Adrenal gland (tissue), 9 donors: ENCODE measurements at regions not wholly inside any gene's neighbourhood (a gene's known extent, or its start where the extent isn't known, plus 50 kb on each side); places are given as distances from the start of the nearest gene placed in this dataset.

Experiments used
- DNase-seq, 7 donors: peaks; one replicate each; pipeline ENCODE4 v3.0.0-alpha.2; 2019 to 2020
- H3K27ac ChIP-seq, 5 donors: fragments of 200-600 bp; sonication (generic) in 4 of 5; 1 replicate in 3 of 5; 2 replicates in 2 of 5; pipeline versions ENCODE4 v1.5.1 to v1.8.0; 2016 to 2020; ENCODE audit warnings: mild to moderate bottlenecking in 1 of 5
- H3K27me3 ChIP-seq: fragments of 200-600 bp; 2 replicates; pipeline ENCODE4 v1.8.0; 2021
- H3K36me3 ChIP-seq, 2 donors: fragments of 200-600 bp; replicated peaks in 1 of 2; 1 replicate in 1 of 2; 2 replicates in 1 of 2; pipeline versions ENCODE4 v1.5.1 to v1.8.0; 2018 to 2022
- H3K4me1 ChIP-seq, 2 donors: fragments of 200-600 bp; replicated peaks in 1 of 2; 1 replicate in 1 of 2; 2 replicates in 1 of 2; pipeline versions ENCODE4 v1.5.1 to v1.8.0; 2018 to 2021
- H3K4me3 ChIP-seq, 4 donors: fragments of 200-600 bp; sonication (generic) in 3 of 4; one replicate each; pipeline ENCODE4 v1.5.1; 2016 to 2018
- H3K9me3 ChIP-seq, 3 donors: fragments of 200-600 bp; sonication (generic) in 1 of 3; replicated peaks in 1 of 3; 1 replicate in 2 of 3; 2 replicates in 1 of 3; pipeline versions ENCODE4 v1.5.1 to v1.8.0; 2016 to 2021
- POLR2A ChIP-seq, 2 donors: fragments of 450-650 bp; IDR thresholded peaks; one replicate each; pipeline ENCODE4 v1.6.1; 2017; ENCODE audit warnings: antibody characterized with exemption in 2 of 2, mild to moderate bottlenecking in 2 of 2, moderate library complexity in 1 of 2
- WGBS, 4 donors: extraction: QIAGEN DNeasy Blood & Tissue Kit in 2 of 4; methylation state at CpG; one replicate each; pipeline versions ENCODE4 v1.1.5 to v1.1.7; 2013 to 2017; 5-methylcytosine and 5-hydroxymethylcytosine counted together
- intact Hi-C, 2 donors: fragments of 100-400 bp; cut with DNase I; formaldehyde crosslinking; loops; one replicate each; pipeline versions ENCODE4 v1.14.1 to v1.15.0; 2022 to 2023
- TF ChIP-seq, protein P1 (sequence below), 6 experiments: fragments of 450-650 bp in 4 of 6; fragments of 200-600 bp in 2 of 6; sonication (generic) in 1 of 6; IDR thresholded peaks; 1 replicate in 5 of 6; 2 replicates in 1 of 6; pipeline versions ENCODE4 v1.5.1 to v1.8.0; 2016 to 2021; ENCODE audit warnings: antibody characterized with exemption in 6 of 6, mild to moderate bottlenecking in 2 of 6, moderate library complexity in 1 of 6
- donor health status: healthy with polysubstance abuse.
- donor health status: Bipolar disorder and iron deficiency.
- donor health status: DM: yes; HTN: yes; CAD: no.
- donor health status: DM: no; HTN: no; CAD: no.
- donor health status: DM: no; HTN: no; CAD: no.

DNA sequence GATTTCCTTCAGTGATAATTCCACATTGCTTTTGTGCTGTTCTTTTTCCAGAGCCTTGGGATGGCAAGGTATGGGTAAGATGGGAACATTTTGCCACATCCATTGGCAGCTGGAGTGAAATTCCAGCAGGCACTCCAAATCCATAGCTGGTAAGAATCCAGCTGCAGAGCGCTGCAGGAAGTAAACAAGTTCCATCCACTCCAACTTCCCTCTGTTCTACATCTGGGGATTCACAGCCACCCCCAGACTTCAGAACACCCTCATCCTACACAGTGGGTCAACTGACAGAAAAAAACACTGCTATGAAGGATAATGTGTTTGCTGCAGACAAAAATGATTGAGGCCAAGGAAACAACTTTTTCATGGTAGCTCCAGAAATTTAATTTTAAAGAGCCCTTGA, 747.8 kb downstream of the MAFB start:
- Histone ChIP-seq H3K4me1 (no peaks in the 10 kb centered on the region), H3K36me3 (no peaks in the 10 kb centered on the region), H3K27me3 (no peaks in the 10 kb centered on the region), H3K27ac (no peak overlapping the region), H3K9me3 (no peaks in the 10 kb centered on the region), H3K4me3 (no peak overlapping the region)
- no peak for DNase-seq
- no peak for TF ChIP-seq POLR2A (IDR thresholded peaks at IDR 0.05)
- WGBS, 4 donors, result 56 to 73% (median 66%) methylated on average over 1 of the region's 1 CpG
- intact Hi-C loops, result no loop called here

DNA sequence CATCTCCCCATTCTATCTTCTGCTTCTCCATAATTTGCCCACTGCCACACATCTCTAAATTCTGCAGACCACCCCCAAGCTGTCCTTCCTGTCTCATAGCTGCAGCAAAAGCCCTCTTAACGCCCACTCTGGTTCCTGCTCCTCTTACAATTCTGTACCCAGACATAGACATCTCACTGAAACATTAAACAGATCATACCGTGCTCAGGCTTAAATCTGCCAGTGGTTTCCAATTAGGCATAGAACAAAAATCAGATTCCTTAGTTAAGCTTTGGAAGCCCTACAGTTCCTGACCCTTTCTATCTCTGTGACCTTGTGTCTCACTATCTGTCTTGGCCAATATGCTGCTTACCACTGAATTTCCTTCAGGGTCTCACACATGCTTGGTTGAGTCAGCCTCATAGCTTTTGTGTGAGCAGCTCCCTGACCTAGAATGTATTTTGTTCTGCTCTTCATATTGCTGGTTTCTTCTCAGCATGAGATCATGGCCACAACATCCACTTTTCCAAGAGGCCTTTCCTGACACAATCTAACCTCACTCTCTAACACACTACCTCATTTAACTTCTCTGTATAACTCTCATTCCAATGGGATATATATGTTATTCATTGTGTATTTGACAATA, 749.7 kb downstream of the MAFB start:
- WGBS, 4 donors, result 65 to 76% (median 73%) methylated on average over 2 of the region's 2 CpGs
- TF ChIP-seq, protein P1, sequence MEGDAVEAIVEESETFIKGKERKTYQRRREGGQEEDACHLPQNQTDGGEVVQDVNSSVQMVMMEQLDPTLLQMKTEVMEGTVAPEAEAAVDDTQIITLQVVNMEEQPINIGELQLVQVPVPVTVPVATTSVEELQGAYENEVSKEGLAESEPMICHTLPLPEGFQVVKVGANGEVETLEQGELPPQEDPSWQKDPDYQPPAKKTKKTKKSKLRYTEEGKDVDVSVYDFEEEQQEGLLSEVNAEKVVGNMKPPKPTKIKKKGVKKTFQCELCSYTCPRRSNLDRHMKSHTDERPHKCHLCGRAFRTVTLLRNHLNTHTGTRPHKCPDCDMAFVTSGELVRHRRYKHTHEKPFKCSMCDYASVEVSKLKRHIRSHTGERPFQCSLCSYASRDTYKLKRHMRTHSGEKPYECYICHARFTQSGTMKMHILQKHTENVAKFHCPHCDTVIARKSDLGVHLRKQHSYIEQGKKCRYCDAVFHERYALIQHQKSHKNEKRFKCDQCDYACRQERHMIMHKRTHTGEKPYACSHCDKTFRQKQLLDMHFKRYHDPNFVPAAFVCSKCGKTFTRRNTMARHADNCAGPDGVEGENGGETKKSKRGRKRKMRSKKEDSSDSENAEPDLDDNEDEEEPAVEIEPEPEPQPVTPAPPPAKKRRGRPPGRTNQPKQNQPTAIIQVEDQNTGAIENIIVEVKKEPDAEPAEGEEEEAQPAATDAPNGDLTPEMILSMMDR (IDR thresholded peaks at IDR 0.05), result no peak
- TF ChIP-seq POLR2A (IDR thresholded peaks at IDR 0.05), result no peak
- H3K4me3 ChIP-seq, result no peak overlapping the region
- intact Hi-C loops, result no loop called here
- H3K27ac ChIP-seq, result no peak overlapping the region
- H3K27me3 ChIP-seq, result no peaks in the 10 kb centered on the region
- no peaks in the 10 kb centered on the region for H3K9me3 ChIP-seq
- H3K4me1 ChIP-seq, result no peaks in the 10 kb centered on the region
- H3K36me3 ChIP-seq, result no peaks in the 10 kb centered on the region
- DNase-seq, result peak in 2 of 7 donors; percentile 9 to 12

DNA sequence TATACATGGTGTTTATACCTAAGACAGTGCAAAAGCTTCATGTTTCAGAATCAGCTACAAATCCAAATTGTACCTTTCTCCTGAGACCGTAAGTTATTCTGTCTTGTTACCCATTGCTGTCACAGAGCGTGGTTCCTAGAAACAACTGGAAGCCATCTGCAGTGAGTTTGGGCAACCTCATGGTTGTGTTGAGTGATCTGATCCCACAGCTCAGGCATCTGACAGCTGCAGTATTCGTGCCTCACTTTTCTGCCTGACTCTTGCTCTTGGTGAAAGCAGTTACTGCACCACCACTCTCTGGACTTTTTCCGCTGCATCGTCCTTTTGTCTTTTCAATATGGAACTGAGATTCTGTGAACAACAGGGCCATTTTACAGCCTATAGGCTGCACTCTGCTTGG, 752.6 kb downstream of the MAFB start:
- no peaks in the 10 kb centered on the region for H3K4me1 ChIP-seq
- TF ChIP-seq, protein P1 (IDR thresholded peaks at IDR 0.05), result no peak
- no peak for TF ChIP-seq POLR2A (IDR thresholded peaks at IDR 0.05)
- H3K36me3 ChIP-seq, result no peaks in the 10 kb centered on the region
- DNase-seq, result no peak
- intact Hi-C loops, result no loop called here
- 77 to 95% (median 79%) methylated on average over 5 of the region's 5 CpGs for WGBS, 4 donors
- no peaks in the 10 kb centered on the region for H3K9me3 ChIP-seq
- no peak overlapping the region for H3K27ac ChIP-seq
- H3K27me3 ChIP-seq, result no peaks in the 10 kb centered on the region
- no peak overlapping the region for H3K4me3 ChIP-seq

DNA sequence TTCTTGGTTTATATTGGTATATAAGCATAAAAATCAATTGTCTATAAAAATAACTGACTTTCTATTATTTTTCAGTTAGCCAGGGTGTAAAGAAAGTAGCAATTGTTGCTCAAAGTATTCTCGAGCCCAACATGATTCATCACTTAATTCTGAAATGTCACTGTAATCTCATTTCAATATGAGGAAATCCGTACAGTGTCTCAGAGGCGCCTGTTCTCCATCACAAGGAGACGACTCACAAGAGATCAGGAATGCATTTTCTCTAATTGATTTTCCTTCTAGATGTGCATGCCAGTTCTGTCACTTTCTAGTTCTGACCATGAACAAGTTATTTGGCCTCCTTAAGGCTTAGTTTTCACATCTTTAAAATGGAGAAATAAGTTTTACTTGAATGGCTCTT, 753.1 kb downstream of the MAFB start:
- H3K27me3 ChIP-seq, result no peaks in the 10 kb centered on the region
- whole genome bisulfite sequencing, 4 donors, result 38 to 44% (median 42%) methylated on average over 4 of the region's 4 CpGs
- H3K4me3 ChIP-seq, result no peak overlapping the region
- no peaks in the 10 kb centered on the region for H3K36me3 ChIP-seq
- no peaks in the 10 kb centered on the region for H3K4me1 ChIP-seq
- no peak for DNase-seq
- no peak overlapping the region for H3K27ac ChIP-seq
- TF ChIP-seq, protein P1 (IDR thresholded peaks at IDR 0.05), result no peak
- no peak for TF ChIP-seq POLR2A (IDR thresholded peaks at IDR 0.05)
- intact Hi-C loops, result no loop called here
- H3K9me3 ChIP-seq, result no peaks in the 10 kb centered on the region

DNA sequence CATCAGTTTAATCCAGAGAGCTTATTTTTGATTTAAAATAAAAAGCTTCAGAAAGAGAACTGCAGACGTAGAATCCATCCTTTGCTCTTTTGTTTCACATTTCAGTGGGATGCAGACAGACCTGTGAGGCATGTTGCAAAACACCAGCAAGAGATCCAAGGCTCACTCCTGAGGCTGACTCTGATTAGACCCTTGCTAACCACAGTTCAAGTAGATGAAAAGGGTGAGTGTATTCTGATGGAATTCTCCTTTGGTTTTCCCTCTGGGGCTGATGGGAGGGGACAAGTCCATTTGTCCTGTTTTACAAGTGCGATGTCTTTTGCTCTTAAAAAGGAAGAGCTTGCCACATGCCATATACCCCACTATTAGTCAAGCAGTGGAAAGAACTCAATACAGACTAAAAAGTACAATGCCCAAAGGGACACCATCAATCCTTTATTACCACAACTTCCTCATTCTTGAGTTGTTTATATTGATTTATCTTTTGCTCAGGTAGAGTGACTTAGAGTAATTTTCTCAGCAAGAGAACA, 772.7 kb downstream of the MAFB start:
- no peaks in the 10 kb centered on the region for H3K27me3 ChIP-seq
- peaks cover 0 to 1% of the 10 kb centered on the region in 2 donors for H3K4me1 ChIP-seq
- no peaks in the 10 kb centered on the region for H3K36me3 ChIP-seq
- H3K4me3 ChIP-seq, result no peak overlapping the region
- intact Hi-C loops, result no loop called here
- H3K9me3 ChIP-seq, result no peaks in the 10 kb centered on the region
- TF ChIP-seq, protein P1 (IDR thresholded peaks at IDR 0.05), result no peak
- no peak for TF ChIP-seq POLR2A (IDR thresholded peaks at IDR 0.05)
- no peak overlapping the region for H3K27ac ChIP-seq
- WGBS, 4 donors, result 91 to 97% (median 95%) methylated on average over 2 of the region's 2 CpGs
- no peak for DNase-seq
